Peyer's patch (tissue), 4 donors: ENCODE measurements at regions not wholly inside any gene's neighbourhood (a gene's known extent, or its start where the extent isn't known, plus 50 kb on each side); places are given as distances from the start of the nearest gene placed in this dataset.

Experiments
- POLR2A ChIP-seq, 2 donors: fragments of 450-650 bp; IDR thresholded peaks; one replicate each; pipeline ENCODE4 v1.5.1; 2017; ENCODE audit warnings: antibody characterized with exemption in 2 of 2, mild to moderate bottlenecking in 2 of 2, moderate library complexity in 2 of 2
- TF ChIP-seq, protein P1 (sequence below), 6 experiments: fragments of 450-650 bp in 4 of 6; fragments of 200-600 bp in 2 of 6; sonication (generic) in 1 of 6; IDR thresholded peaks; one replicate each; pipeline ENCODE4 v1.5.1; 2017 to 2019; ENCODE audit warnings: antibody characterized with exemption in 6 of 6, mild to moderate bottlenecking in 3 of 6, moderate library complexity in 1 of 6

- TF ChIP-seq, protein P1, sequence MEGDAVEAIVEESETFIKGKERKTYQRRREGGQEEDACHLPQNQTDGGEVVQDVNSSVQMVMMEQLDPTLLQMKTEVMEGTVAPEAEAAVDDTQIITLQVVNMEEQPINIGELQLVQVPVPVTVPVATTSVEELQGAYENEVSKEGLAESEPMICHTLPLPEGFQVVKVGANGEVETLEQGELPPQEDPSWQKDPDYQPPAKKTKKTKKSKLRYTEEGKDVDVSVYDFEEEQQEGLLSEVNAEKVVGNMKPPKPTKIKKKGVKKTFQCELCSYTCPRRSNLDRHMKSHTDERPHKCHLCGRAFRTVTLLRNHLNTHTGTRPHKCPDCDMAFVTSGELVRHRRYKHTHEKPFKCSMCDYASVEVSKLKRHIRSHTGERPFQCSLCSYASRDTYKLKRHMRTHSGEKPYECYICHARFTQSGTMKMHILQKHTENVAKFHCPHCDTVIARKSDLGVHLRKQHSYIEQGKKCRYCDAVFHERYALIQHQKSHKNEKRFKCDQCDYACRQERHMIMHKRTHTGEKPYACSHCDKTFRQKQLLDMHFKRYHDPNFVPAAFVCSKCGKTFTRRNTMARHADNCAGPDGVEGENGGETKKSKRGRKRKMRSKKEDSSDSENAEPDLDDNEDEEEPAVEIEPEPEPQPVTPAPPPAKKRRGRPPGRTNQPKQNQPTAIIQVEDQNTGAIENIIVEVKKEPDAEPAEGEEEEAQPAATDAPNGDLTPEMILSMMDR (IDR thresholded peaks at IDR 0.05), result no peak
- no peak for TF ChIP-seq POLR2A (IDR thresholded peaks at IDR 0.05)
Measured at GRCh38 chr2:204362581-204362980, 182.7 kb upstream of the PARD3B start.
